Coronary artery (tissue), 2 donors: ENCODE measurements at regions not wholly inside any gene's neighbourhood (a gene's known extent, or its start where the extent isn't known, plus 50 kb on each side); places are given as distances from the start of the nearest gene placed in this dataset.

Source experiments
- DNase-seq: peaks from one replicate; pipeline ENCODE4 v3.0.0-alpha.2; 2017; ENCODE audit warnings: low spot score
- H3K27ac ChIP-seq, 2 donors: fragments of 200-600 bp; sonication (generic); one replicate each; pipeline ENCODE4 v1.5.1; 2016 to 2019
- H3K4me3 ChIP-seq: fragments of 200-600 bp; sonication (generic); 2 replicates; pipeline ENCODE4 v1.5.1; 2016; ENCODE audit warnings: mild to moderate bottlenecking, moderate library complexity
- CTCF ChIP-seq: fragments of 200-600 bp; sonication (generic); IDR thresholded peaks from one replicate; pipeline ENCODE4 v1.5.1; 2019; ENCODE audit warnings: antibody characterized with exemption

GRCh38 chr17:62902531-62903220 lies 63.4 kb upstream of the TANC2 start:
- Histone ChIP-seq H3K4me3 (no peak overlapping the region), H3K27ac (no peak overlapping the region)
- no peak for TF ChIP-seq CTCF
- DNase-seq, result no peak

GRCh38 chr17:62901544-62901943 lies 64.5 kb upstream of the TANC2 start:
- no peak for DNase-seq
- Histone ChIP-seq H3K27ac (no peak overlapping the region), H3K4me3 (no peak overlapping the region)
- no peak for TF ChIP-seq CTCF

GRCh38 chr17:62900096-62900495 lies 65.9 kb upstream of the TANC2 start:
- Histone ChIP-seq H3K4me3 (no peak overlapping the region), H3K27ac (no peak overlapping the region)
- TF ChIP-seq CTCF, result no peak
- no peak for DNase-seq

- no peak for TF ChIP-seq CTCF
- Histone ChIP-seq H3K4me3 (no peak overlapping the region), H3K27ac (no peak overlapping the region)
- no peak for DNase-seq
Observed at GRCh38 chr17:62899361-62899760, 66.7 kb upstream of the TANC2 start.

- DNase-seq, result no peak
- H3K27ac ChIP-seq, result no peak overlapping the region
- peak overlapping the region; percentile 34 for H3K4me3 ChIP-seq
- no peak for TF ChIP-seq CTCF
Observed at GRCh38 chr17:62898239-62898864, 67.7 kb upstream of the TANC2 start.

- no peak for DNase-seq
- TF ChIP-seq CTCF, result no peak
- Histone ChIP-seq H3K27ac (no peak overlapping the region), H3K4me3 (no peak overlapping the region)
Observed at GRCh38 chr17:62897706-62898105, 68.3 kb upstream of the TANC2 start.
